ENCODE measurements at regions not wholly inside any gene's neighbourhood (a gene's known extent, or its start where the extent isn't known, plus 50 kb on each side); places are given as distances from the start of the nearest gene placed in this dataset.

- TF ChIP-seq ZNF23 (tag by site-specific recombination; IDR thresholded peaks at IDR 0.05; ENCODE audit: borderline replicate concordance) (no peak), ZNF792 (tag by site-specific recombination; IDR thresholded peaks at IDR 0.05) (no peak), ZNF548 (tag by site-specific recombination; IDR thresholded peaks at IDR 0.05) (no peak), ZBTB17 (tag by site-specific recombination; IDR thresholded peaks at IDR 0.05) (no peak), ZBTB20 (tag by site-specific recombination; IDR thresholded peaks at IDR 0.05) (no peak), ZNF623 (tag by site-specific recombination; IDR thresholded peaks at IDR 0.05) (no peak)
- TF ChIP-seq, protein P1, sequence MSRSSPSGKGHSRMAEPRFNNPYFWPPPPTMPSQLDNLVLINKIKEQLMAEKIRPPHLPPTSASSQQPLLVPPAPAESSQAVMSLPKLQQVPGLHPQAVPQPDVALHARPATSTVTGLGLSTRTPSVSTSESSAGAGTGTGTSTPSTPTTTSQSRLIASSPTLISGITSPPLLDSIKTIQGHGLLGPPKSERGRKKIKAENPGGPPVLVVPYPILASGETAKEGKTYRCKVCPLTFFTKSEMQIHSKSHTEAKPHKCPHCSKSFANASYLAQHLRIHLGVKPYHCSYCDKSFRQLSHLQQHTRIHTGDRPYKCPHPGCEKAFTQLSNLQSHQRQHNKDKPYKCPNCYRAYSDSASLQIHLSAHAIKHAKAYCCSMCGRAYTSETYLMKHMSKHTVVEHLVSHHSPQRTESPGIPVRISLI (tag by site-specific recombination; IDR thresholded peaks at IDR 0.05), result no peak
- TF ChIP-seq, protein P2, sequence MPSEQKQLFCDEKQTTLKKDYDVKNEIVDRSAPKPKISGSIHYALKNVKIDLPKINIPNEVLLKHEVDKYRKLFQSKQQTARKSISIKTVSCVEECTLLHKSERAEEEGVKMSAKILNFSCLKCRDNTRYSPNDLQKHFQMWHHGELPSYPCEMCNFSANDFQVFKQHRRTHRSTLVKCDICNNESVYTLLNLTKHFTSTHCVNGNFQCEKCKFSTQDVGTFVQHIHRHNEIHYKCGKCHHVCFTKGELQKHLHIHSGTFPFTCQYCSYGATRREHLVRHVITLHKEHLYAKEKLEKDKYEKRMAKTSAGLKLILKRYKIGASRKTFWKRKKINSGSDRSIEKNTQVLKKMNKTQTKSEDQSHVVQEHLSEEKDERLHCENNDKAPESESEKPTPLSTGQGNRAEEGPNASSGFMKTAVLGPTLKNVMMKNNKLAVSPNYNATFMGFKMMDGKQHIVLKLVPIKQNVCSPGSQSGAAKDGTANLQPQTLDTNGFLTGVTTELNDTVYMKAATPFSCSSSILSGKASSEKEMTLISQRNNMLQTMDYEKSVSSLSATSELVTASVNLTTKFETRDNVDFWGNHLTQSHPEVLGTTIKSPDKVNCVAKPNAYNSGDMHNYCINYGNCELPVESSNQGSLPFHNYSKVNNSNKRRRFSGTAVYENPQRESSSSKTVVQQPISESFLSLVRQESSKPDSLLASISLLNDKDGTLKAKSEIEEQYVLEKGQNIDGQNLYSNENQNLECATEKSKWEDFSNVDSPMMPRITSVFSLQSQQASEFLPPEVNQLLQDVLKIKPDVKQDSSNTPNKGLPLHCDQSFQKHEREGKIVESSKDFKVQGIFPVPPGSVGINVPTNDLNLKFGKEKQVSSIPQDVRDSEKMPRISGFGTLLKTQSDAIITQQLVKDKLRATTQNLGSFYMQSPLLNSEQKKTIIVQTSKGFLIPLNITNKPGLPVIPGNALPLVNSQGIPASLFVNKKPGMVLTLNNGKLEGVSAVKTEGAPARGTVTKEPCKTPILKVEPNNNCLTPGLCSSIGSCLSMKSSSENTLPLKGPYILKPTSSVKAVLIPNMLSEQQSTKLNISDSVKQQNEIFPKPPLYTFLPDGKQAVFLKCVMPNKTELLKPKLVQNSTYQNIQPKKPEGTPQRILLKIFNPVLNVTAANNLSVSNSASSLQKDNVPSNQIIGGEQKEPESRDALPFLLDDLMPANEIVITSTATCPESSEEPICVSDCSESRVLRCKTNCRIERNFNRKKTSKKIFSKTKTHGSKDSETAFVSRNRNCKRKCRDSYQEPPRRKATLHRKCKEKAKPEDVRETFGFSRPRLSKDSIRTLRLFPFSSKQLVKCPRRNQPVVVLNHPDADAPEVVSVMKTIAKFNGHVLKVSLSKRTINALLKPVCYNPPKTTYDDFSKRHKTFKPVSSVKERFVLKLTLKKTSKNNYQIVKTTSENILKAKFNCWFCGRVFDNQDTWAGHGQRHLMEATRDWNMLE (tag by site-specific recombination; conservative IDR thresholded peaks at IDR 0.05; ENCODE audit: low read depth), result no peak
- H3K27ac ChIP-seq (ENCODE audit: extremely low read depth, low read depth, low read length), result no peak overlapping the region
- ChIA-PET POLR2A (no interaction called here), CTCF (interaction anchor here (0.6 kb wide), 1 partner anchor 69 kb away, joined by 3 read pairs; no protein-coding TSS in a partner anchor)
- H3K4me3 ChIP-seq (ENCODE audit: low read depth, low read length), result no peak overlapping the region
- H3K9me3 ChIP-seq (ENCODE audit: control insufficient read depth, insufficient read depth, low read depth, low read length), result no peaks in the 10 kb centered on the region
- no peaks in the 10 kb centered on the region for H3K36me3 ChIP-seq (ENCODE audit: control insufficient read depth in 2 of 2, insufficient read depth in 1 of 2, low read length in 2 of 2)
- no peaks in the 10 kb centered on the region for H3K4me1 ChIP-seq (ENCODE audit: control insufficient read depth, insufficient read depth, low read length)
Measured at GRCh38 chr6:80862756-80863155, 756.3 kb downstream of the BCKDHB start.

DNA sequence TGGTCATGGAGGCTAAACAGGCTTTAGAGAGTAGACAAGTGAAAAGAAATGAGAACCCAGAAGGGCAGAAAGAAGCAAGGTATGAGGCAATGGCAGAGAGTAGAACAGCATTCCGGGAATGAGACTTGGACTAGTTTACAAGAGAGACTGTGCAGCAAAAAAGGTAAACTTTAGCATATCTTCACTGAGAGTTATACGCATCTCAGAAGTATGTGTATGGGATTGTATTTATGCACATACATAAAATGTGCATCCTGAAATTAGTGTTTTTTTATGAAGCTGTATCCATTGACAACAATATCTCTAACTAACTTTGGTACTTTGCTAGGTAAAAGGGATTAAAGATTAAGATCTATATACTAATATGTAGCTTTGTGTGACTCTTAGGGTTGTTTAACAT is 753.6 kb downstream of the BCKDHB start:
- no peaks in the 10 kb centered on the region for H3K36me3 ChIP-seq (ENCODE audit: control insufficient read depth in 2 of 2, insufficient read depth in 1 of 2, low read length in 2 of 2)
- H3K27ac ChIP-seq (ENCODE audit: extremely low read depth, low read depth, low read length), result no peak overlapping the region
- H3K9me3 ChIP-seq (ENCODE audit: control insufficient read depth, insufficient read depth, low read depth, low read length), result no peaks in the 10 kb centered on the region
- TF ChIP-seq ZNF292 (tag by site-specific recombination; IDR thresholded peaks at IDR 0.05; ENCODE audit: borderline replicate concordance, low read depth) (no peak), SP2 (tag by site-specific recombination; IDR thresholded peaks at IDR 0.05) (no peak), ZNF639 (tag by site-specific recombination; IDR thresholded peaks at IDR 0.05) (no peak), ZNF248 (tag by site-specific recombination; IDR thresholded peaks at IDR 0.05) (no peak), PBX3 (CRISPR knock-in tag; IDR thresholded peaks at IDR 0.05) (no peak), ZNF239 (tag by site-specific recombination; IDR thresholded peaks at IDR 0.05) (no peak), ZNF391 (tag by site-specific recombination; IDR thresholded peaks at IDR 0.05; ENCODE audit: borderline replicate concordance, low read depth) (no peak), ZFHX2 (tag by site-specific recombination; conservative IDR thresholded peaks at IDR 0.05) (no peak), REPIN1 (tag by site-specific recombination; IDR thresholded peaks at IDR 0.05; ENCODE audit: low read depth) (no peak), KLF10 (tag by site-specific recombination; IDR thresholded peaks at IDR 0.05) (no peak), ZNF132 (tag by site-specific recombination; IDR thresholded peaks at IDR 0.05; ENCODE audit: borderline replicate concordance) (no peak), YY1 (tag by site-specific recombination; IDR thresholded peaks at IDR 0.05) (no peak), ZNF324 (tag by site-specific recombination; IDR thresholded peaks at IDR 0.05) (no peak), ZNF10 (tag by site-specific recombination; IDR thresholded peaks at IDR 0.05) (no peak), ZNF658 (tag by site-specific recombination; IDR thresholded peaks at IDR 0.05) (no peak), SP7 (tag by site-specific recombination; IDR thresholded peaks at IDR 0.05) (no peak), GFI1B (tag by site-specific recombination; IDR thresholded peaks at IDR 0.05) (no peak), ZNF266 (tag by site-specific recombination; IDR thresholded peaks at IDR 0.05; ENCODE audit: low read depth) (no peak)
- TF ChIP-seq, protein P3, sequence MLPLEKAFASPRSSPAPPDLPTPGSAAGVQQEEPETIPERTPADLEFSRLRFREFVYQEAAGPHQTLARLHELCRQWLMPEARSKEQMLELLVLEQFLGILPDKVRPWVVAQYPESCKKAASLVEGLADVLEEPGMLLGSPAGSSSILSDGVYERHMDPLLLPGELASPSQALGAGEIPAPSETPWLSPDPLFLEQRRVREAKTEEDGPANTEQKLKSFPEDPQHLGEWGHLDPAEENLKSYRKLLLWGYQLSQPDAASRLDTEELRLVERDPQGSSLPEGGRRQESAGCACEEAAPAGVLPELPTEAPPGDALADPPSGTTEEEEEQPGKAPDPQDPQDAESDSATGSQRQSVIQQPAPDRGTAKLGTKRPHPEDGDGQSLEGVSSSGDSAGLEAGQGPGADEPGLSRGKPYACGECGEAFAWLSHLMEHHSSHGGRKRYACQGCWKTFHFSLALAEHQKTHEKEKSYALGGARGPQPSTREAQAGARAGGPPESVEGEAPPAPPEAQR (tag by site-specific recombination; IDR thresholded peaks at IDR 0.05), result no peak
- H3K4me3 ChIP-seq (ENCODE audit: low read depth, low read length), result no peak overlapping the region
- no peaks in the 10 kb centered on the region for H3K4me1 ChIP-seq (ENCODE audit: control insufficient read depth, insufficient read depth, low read length)
- POLR2A ChIA-PET, result no interaction called here
- CTCF ChIA-PET, result interaction anchor here (0.8 kb wide), 1 partner anchor 646 kb away, joined by 3 read pairs; no protein-coding TSS in a partner anchor
